ENCODE measurements at regions not wholly inside any gene's neighbourhood (a gene's known extent, or its start where the extent isn't known, plus 50 kb on each side); places are given as distances from the start of the nearest gene placed in this dataset.

DNA sequence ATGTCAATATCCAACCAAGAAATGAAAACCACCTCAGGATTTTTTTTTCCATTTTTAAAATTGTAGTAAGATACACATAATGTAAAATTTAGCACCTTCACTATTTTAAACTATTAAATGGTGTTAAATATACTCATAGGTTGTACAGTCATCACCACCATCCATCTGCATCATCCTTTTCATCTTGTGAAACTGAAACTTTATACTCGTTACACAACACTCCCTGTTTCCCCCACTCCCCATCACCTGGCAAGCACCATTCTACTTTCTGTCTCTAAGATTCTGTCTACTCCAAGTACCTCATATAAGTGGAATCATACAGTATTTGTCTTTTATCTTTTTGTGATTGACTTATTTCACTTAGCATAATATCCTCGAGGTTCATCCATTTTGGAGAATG, 335.2 kb upstream of the NPSR1 start:
- no peak overlapping the region for H2AK5ac ChIP-seq (ENCODE audit: low read depth, low read length)
- no peak for ATAC-seq (ENCODE audit: low read depth)
- intact Hi-C loops (cut with micrococcal nuclease): loop anchor here (5.0 to 10.0 kb wide), 2 partner anchors 191 to 1078 kb away; no protein-coding TSS in a partner anchor

More for the DNA sequence above, 335.2 kb upstream of the NPSR1 start:
- H2BK15ac ChIP-seq (ENCODE audit: low read depth, low read length): no peak overlapping the region
- H3K36me3 ChIP-seq (ENCODE audit: control insufficient read depth, insufficient read depth, low read length): no peaks in the 10 kb centered on the region
- CTCF ChIA-PET: no interaction called here
- no peak overlapping the region for H2AK9ac ChIP-seq (replicated peaks; ENCODE audit: low read depth, low read length, poor library complexity)
- TF ChIP-seq CEBPB (IDR thresholded peaks at IDR 0.05; ENCODE audit: low read depth, low read length) (no peak), NFE2L2 (IDR thresholded peaks at IDR 0.05; ENCODE audit: low read depth, low read length) (no peak), MXI1 (IDR thresholded peaks at IDR 0.05; ENCODE audit: borderline replicate concordance, low read depth, low read length) (no peak), RFX5 (IDR thresholded peaks at IDR 0.05; ENCODE audit: low read depth, low read length) (no peak), MAFK (IDR thresholded peaks at IDR 0.05; ENCODE audit: low read depth, low read length) (no peak), SMC3 (IDR thresholded peaks at IDR 0.05; ENCODE audit: low read depth, low read length) (no peak), RAD21 (IDR thresholded peaks at IDR 0.05; ENCODE audit: low read length) (no peak), CHD1 (IDR thresholded peaks at IDR 0.05; ENCODE audit: low read depth, low read length) (no peak), RCOR1 (IDR thresholded peaks at IDR 0.05; ENCODE audit: insufficient replicate concordance, low read length) (no peak), FOS (IDR thresholded peaks at IDR 0.05; ENCODE audit: low read depth, low read length) (no peak), MAZ (IDR thresholded peaks at IDR 0.05; ENCODE audit: borderline replicate concordance, low read depth, low read length) (no peak), POLR2A (IDR thresholded peaks at IDR 0.05; ENCODE audit: low read depth, low read length) (no peak), BHLHE40 (IDR thresholded peaks at IDR 0.05; ENCODE audit: low read depth, low read length) (no peak)
- TF ChIP-seq, protein P1, sequence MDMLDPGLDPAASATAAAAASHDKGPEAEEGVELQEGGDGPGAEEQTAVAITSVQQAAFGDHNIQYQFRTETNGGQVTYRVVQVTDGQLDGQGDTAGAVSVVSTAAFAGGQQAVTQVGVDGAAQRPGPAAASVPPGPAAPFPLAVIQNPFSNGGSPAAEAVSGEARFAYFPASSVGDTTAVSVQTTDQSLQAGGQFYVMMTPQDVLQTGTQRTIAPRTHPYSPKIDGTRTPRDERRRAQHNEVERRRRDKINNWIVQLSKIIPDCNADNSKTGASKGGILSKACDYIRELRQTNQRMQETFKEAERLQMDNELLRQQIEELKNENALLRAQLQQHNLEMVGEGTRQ (IDR thresholded peaks at IDR 0.05; ENCODE audit: low read depth, low read length): no peak
- TF ChIP-seq, protein P2, sequence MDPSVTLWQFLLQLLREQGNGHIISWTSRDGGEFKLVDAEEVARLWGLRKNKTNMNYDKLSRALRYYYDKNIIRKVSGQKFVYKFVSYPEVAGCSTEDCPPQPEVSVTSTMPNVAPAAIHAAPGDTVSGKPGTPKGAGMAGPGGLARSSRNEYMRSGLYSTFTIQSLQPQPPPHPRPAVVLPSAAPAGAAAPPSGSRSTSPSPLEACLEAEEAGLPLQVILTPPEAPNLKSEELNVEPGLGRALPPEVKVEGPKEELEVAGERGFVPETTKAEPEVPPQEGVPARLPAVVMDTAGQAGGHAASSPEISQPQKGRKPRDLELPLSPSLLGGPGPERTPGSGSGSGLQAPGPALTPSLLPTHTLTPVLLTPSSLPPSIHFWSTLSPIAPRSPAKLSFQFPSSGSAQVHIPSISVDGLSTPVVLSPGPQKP (IDR thresholded peaks at IDR 0.05; ENCODE audit: borderline replicate concordance, low read depth, low read length): no peak
- TF ChIP-seq, protein P3, sequence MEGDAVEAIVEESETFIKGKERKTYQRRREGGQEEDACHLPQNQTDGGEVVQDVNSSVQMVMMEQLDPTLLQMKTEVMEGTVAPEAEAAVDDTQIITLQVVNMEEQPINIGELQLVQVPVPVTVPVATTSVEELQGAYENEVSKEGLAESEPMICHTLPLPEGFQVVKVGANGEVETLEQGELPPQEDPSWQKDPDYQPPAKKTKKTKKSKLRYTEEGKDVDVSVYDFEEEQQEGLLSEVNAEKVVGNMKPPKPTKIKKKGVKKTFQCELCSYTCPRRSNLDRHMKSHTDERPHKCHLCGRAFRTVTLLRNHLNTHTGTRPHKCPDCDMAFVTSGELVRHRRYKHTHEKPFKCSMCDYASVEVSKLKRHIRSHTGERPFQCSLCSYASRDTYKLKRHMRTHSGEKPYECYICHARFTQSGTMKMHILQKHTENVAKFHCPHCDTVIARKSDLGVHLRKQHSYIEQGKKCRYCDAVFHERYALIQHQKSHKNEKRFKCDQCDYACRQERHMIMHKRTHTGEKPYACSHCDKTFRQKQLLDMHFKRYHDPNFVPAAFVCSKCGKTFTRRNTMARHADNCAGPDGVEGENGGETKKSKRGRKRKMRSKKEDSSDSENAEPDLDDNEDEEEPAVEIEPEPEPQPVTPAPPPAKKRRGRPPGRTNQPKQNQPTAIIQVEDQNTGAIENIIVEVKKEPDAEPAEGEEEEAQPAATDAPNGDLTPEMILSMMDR (conservative IDR thresholded peaks at IDR 0.05; ENCODE audit: low read depth, low read length): no peak
- H3K23ac ChIP-seq (ENCODE audit: low read depth, low read length): no peak overlapping the region
- H3K4me2 ChIP-seq (ENCODE audit: low read depth, low read length): no peak overlapping the region
- no peak for DNase-seq
- no peak overlapping the region for H2BK120ac ChIP-seq (ENCODE audit: low read depth, low read length)
- no peak overlapping the region for H2BK5ac ChIP-seq (ENCODE audit: low read depth, low read length, poor library complexity, severe bottlenecking)
- H3K9me3 ChIP-seq (ENCODE audit: control insufficient read depth, insufficient read depth, low read length): no peaks in the 10 kb centered on the region
- no peak overlapping the region for H2AFZ ChIP-seq (replicated peaks; ENCODE audit: low read length, poor library complexity)
- peaks cover 5% of the 10 kb centered on the region for H3K4me1 ChIP-seq (ENCODE audit: control insufficient read depth, insufficient read depth, low read length)
- no peaks in the 10 kb centered on the region for H3K79me1 ChIP-seq (ENCODE audit: low read depth in 1 of 2, low read length in 2 of 2)
- H4K8ac ChIP-seq (ENCODE audit: low read depth in 2 of 2, low read length in 2 of 2): no peak overlapping the region
- H3K9ac ChIP-seq (ENCODE audit: low read depth, low read length): no peak overlapping the region
- H3K27me3 ChIP-seq (ENCODE audit: control insufficient read depth, insufficient read depth, low read length): 0 out of 2 replicates have a peak, but pooled peaks cover under 1% of the 10 kb centered on the region
- no peak overlapping the region for H3K18ac ChIP-seq (ENCODE audit: low read depth, low read length)
- no CpG with 5 or more reads among the region's 2 CpGs for WGBS, 2 experiments (ENCODE audit: extremely low coverage in 2 of 2, insufficient read length in 1 of 2)
- H3K14ac ChIP-seq (replicated peaks; ENCODE audit: low read depth, low read length): no peak overlapping the region
- dilution Hi-C loops (cut with HindIII; ENCODE audit: low sequenced_read_pairs, unreplicated experiment): no loop called here
- H3K27ac ChIP-seq (ENCODE audit: insufficient read depth, low read length): no peak overlapping the region
- in situ Hi-C loops (cut with MboI; ENCODE audit: low sequenced_read_pairs): no loop called here
- no peak overlapping the region for H3K56ac ChIP-seq (ENCODE audit: extremely low read depth, insufficient read depth, low read length)
- H4K20me1 ChIP-seq (ENCODE audit: insufficient read depth, low read length): no peaks in the 10 kb centered on the region
- POLR2A ChIA-PET (ENCODE audit: unreplicated experiment): no interaction called here
- no peak overlapping the region for H3K4ac ChIP-seq (ENCODE audit: low read depth, low read length)
- H4K5ac ChIP-seq (ENCODE audit: low read depth, low read length): no peak overlapping the region
- BruUV-seq (replicated peaks): no TSS peak
- no peaks in the 10 kb centered on the region for H3K9me1 ChIP-seq (ENCODE audit: insufficient read depth, low read length)
- no peak overlapping the region for H3K4me3 ChIP-seq (ENCODE audit: insufficient read depth, low read depth, low read length)
- H4K91ac ChIP-seq (ENCODE audit: insufficient read depth, low read depth, low read length): no peak overlapping the region
- H2BK20ac ChIP-seq (ENCODE audit: low read depth, low read length): no peak overlapping the region

All from IMR-90 (cell line).